ENCODE measurements at regions not wholly inside any gene's neighbourhood (a gene's known extent, or its start where the extent isn't known, plus 50 kb on each side); places are given as distances from the start of the nearest gene placed in this dataset.
"Not testable (repeated sequence)": the region's sequence is repeated elsewhere in the genome, so short reads cannot be mapped to it uniquely, and the experiment has no call there.

GRCh38 chr14:21852061-21852664, 178.5 kb upstream of the OR4E1 start:
- no peaks in the 10 kb centered on the region for H3K9me3 Mint-ChIP-seq (ENCODE audit: low read depth)
- peaks cover 28% of the 10 kb centered on the region for H3K27me3 Mint-ChIP-seq (ENCODE audit: low read depth)
- no peak overlapping the region for H3K4me3 Mint-ChIP-seq (ENCODE audit: unreplicated experiment)
- H3K36me3 Mint-ChIP-seq (ENCODE audit: low read depth) = no peaks in the 10 kb centered on the region
- DNase-seq (ENCODE audit: low spot score) = no peak
- TF ChIP-seq CTCF (IDR thresholded peaks at IDR 0.05) = peak; percentile 80
- no peaks in the 10 kb centered on the region for H3K4me1 Mint-ChIP-seq (ENCODE audit: low read depth)
- H3K27ac Mint-ChIP-seq (ENCODE audit: unreplicated experiment) = no peak overlapping the region

GRCh38 chr14:21846902-21847301, 173.3 kb upstream of the OR4E1 start:
- not testable (repeated sequence) for DNase-seq (ENCODE audit: low spot score); H3K27ac Mint-ChIP-seq (ENCODE audit: unreplicated experiment); H3K4me1 Mint-ChIP-seq (ENCODE audit: low read depth); H3K9me3 Mint-ChIP-seq (ENCODE audit: low read depth); H3K36me3 Mint-ChIP-seq (ENCODE audit: low read depth); H3K4me3 Mint-ChIP-seq (ENCODE audit: unreplicated experiment)
- peaks cover 30% of the 10 kb centered on the region for H3K27me3 Mint-ChIP-seq (ENCODE audit: low read depth)

GRCh38 chr14:21846227-21846885, 172.7 kb upstream of the OR4E1 start:
- no peaks in the 10 kb centered on the region for H3K36me3 Mint-ChIP-seq (ENCODE audit: low read depth)
- DNase-seq (ENCODE audit: low spot score) = no peak
- H3K4me3 Mint-ChIP-seq (ENCODE audit: unreplicated experiment) = no peak overlapping the region
- no peaks in the 10 kb centered on the region for H3K9me3 Mint-ChIP-seq (ENCODE audit: low read depth)
- peaks cover 26% of the 10 kb centered on the region for H3K27me3 Mint-ChIP-seq (ENCODE audit: low read depth)
- TF ChIP-seq CTCF (IDR thresholded peaks at IDR 0.05) = peak; percentile 72
- H3K4me1 Mint-ChIP-seq (ENCODE audit: low read depth) = no peaks in the 10 kb centered on the region
- H3K27ac Mint-ChIP-seq (ENCODE audit: unreplicated experiment) = no peak overlapping the region

- H3K27me3 Mint-ChIP-seq (ENCODE audit: low read depth) = peaks cover 22% of the 10 kb centered on the region
- H3K4me3 Mint-ChIP-seq (ENCODE audit: unreplicated experiment) = no peak overlapping the region
- no peak for TF ChIP-seq CTCF (IDR thresholded peaks at IDR 0.05)
- H3K36me3 Mint-ChIP-seq (ENCODE audit: low read depth) = no peaks in the 10 kb centered on the region
- DNase-seq (ENCODE audit: low spot score) = no peak
- H3K27ac Mint-ChIP-seq (ENCODE audit: unreplicated experiment) = no peak overlapping the region
- H3K4me1 Mint-ChIP-seq (ENCODE audit: low read depth) = no peaks in the 10 kb centered on the region
- no peaks in the 10 kb centered on the region for H3K9me3 Mint-ChIP-seq (ENCODE audit: low read depth)
Observed at GRCh38 chr14:21840765-21841164, 167.1 kb upstream of the OR4E1 start.

- Mint-ChIP-seq H3K9me3 (ENCODE audit: low read depth) (no peaks in the 10 kb centered on the region), H3K36me3 (ENCODE audit: low read depth) (no peaks in the 10 kb centered on the region), H3K27ac (ENCODE audit: unreplicated experiment) (no peak overlapping the region), H3K4me1 (ENCODE audit: low read depth) (no peaks in the 10 kb centered on the region), H3K4me3 (ENCODE audit: unreplicated experiment) (no peak overlapping the region), H3K27me3 (ENCODE audit: low read depth) (peaks cover 21% of the 10 kb centered on the region)
- DNase-seq (ENCODE audit: low spot score) = no peak
- no peak for TF ChIP-seq CTCF (IDR thresholded peaks at IDR 0.05)
Observed at GRCh38 chr14:21833836-21834235, 160.2 kb upstream of the OR4E1 start.

- DNase-seq (ENCODE audit: low spot score) = no peak
Observed at GRCh38 chr14:21825845-21826244, 152.2 kb upstream of the OR4E1 start.

More at GRCh38 chr14:21825845-21826244, 152.2 kb upstream of the OR4E1 start:
- TF ChIP-seq CTCF (IDR thresholded peaks at IDR 0.05) = no peak
- no peaks in the 10 kb centered on the region for H3K4me1 Mint-ChIP-seq (ENCODE audit: low read depth)
- H3K9me3 Mint-ChIP-seq (ENCODE audit: low read depth) = no peaks in the 10 kb centered on the region
- peaks cover 29% of the 10 kb centered on the region for H3K27me3 Mint-ChIP-seq (ENCODE audit: low read depth)
- H3K27ac Mint-ChIP-seq (ENCODE audit: unreplicated experiment) = no peak overlapping the region
- H3K4me3 Mint-ChIP-seq (ENCODE audit: unreplicated experiment) = no peak overlapping the region
- no peaks in the 10 kb centered on the region for H3K36me3 Mint-ChIP-seq (ENCODE audit: low read depth)
